ENCODE measurements at regions not wholly inside any gene's neighbourhood (a gene's known extent, or its start where the extent isn't known, plus 50 kb on each side); places are given as distances from the start of the nearest gene placed in this dataset.

DNA sequence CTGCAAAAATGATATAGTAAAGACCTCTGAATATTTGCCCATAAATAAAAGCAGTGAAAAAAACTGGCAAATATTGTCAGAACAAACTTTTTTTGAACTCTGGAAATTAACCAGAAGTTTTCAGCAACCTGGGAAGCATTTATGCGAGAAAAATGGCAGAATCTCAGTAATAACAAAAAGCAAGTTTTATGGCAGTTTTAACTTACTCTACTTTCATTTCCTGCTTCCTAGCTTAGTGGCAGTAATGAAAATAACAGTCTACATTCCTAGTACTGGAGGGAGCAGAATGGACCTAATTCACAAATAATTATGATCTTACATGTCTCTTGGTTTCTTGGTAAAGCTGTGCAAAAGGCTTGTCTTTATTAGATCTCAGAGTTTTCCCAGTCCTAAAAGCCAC is 460.1 kb downstream of the NAF1 start:
- Histone ChIP-seq H3K36me3 (ENCODE audit: control insufficient read depth in 2 of 4, insufficient read depth in 4 of 4, low read length in 3 of 4) (no peaks in the 10 kb centered on the region), H3K23ac (ENCODE audit: insufficient read length) (no peak overlapping the region), H3K79me1 (ENCODE audit: low read depth, low read length) (no peaks in the 10 kb centered on the region), H2BK20ac (ENCODE audit: low read length) (no peak overlapping the region), H3K4me3 (ENCODE audit: extremely low read depth in 1 of 4, insufficient read depth in 2 of 4, low read depth in 3 of 4, low read length in 4 of 4) (no peak overlapping the region), H2BK120ac (replicated peaks; ENCODE audit: low read depth, low read length) (no peak overlapping the region), H3K23me2 (ENCODE audit: low read depth, low read length) (no peaks in the 10 kb centered on the region), H2BK12ac (ENCODE audit: low read depth, low read length) (no peak overlapping the region), H4K91ac (replicated peaks; ENCODE audit: insufficient read length, low read length) (no peak overlapping the region), H3K4me1 (replicated peaks in 1 of 4; ENCODE audit: control insufficient read depth in 3 of 4, insufficient read depth in 4 of 4, low read length in 3 of 4) (no peaks in the 10 kb centered on the region), H4K8ac (ENCODE audit: extremely low read depth, insufficient read depth, low read length) (no peak overlapping the region), H3K9me3 (ENCODE audit: insufficient read depth in 2 of 2, low read depth in 1 of 2, low read length in 1 of 2) (peaks cover 0 to 4% of the 10 kb centered on the region in 2 experiments; a peak in 1 of 4 replicates), H2AFZ (ENCODE audit: low read length) (no peak overlapping the region), H3K9ac (replicated peaks in 1 of 4; ENCODE audit: extremely low read depth in 1 of 4, low read depth in 3 of 4, low read length in 3 of 4) (no peak overlapping the region), H4K5ac (ENCODE audit: insufficient read length, low read depth, low read length) (no peak overlapping the region), H2BK5ac (ENCODE audit: low read depth, low read length) (no peak overlapping the region), H3K79me2 (ENCODE audit: control insufficient read depth in 1 of 2, insufficient read depth in 2 of 2, low read length in 2 of 2) (no peaks in the 10 kb centered on the region), H3K14ac (ENCODE audit: insufficient read length) (no peak overlapping the region), H3K27me3 (replicated peaks in 1 of 4; ENCODE audit: control insufficient read depth in 3 of 4, extremely low read depth in 1 of 4, insufficient read depth in 3 of 4, low read length in 3 of 4) (no peaks in the 10 kb centered on the region), H4K20me1 (replicated peaks in 1 of 2; ENCODE audit: control insufficient read depth in 1 of 2, insufficient read depth in 2 of 2, low read length in 2 of 2) (no peaks in the 10 kb centered on the region), H2BK15ac (ENCODE audit: low read length) (no peak overlapping the region), H3K18ac (ENCODE audit: extremely low read depth, low read length) (no peak overlapping the region), H3K4me2 (ENCODE audit: insufficient read depth in 1 of 2, low read depth in 2 of 2, low read length in 2 of 2) (no peak overlapping the region), H2AK5ac (ENCODE audit: low read depth, low read length) (no peak overlapping the region), H3K56ac (replicated peaks; ENCODE audit: insufficient read length, low read depth, low read length) (no peak overlapping the region), H3K4ac (replicated peaks; ENCODE audit: insufficient read length, low read depth, low read length) (no peak overlapping the region), H3K27ac (ENCODE audit: low read depth, low read length) (no peak overlapping the region)
- DNase-seq (ENCODE audit: low read depth in 1 of 2, low spot score in 2 of 2) = no peak
- TF ChIP-seq TBP (IDR thresholded peaks at IDR 0.05; ENCODE audit: low read depth, low read length) (no peak), EZH2 (IDR thresholded peaks at IDR 0.05; ENCODE audit: low read depth, low read length, severe bottlenecking) (no peak), POLR2AphosphoS5 (IDR thresholded peaks at IDR 0.05; ENCODE audit: low read depth, low read length) (no peak), GABPA (IDR thresholded peaks at IDR 0.05; ENCODE audit: borderline replicate concordance, insufficient read depth, low read length) (no peak), ASH2L (IDR thresholded peaks at IDR 0.05; ENCODE audit: low read length) (no peak), SAP30 (IDR thresholded peaks at IDR 0.05; ENCODE audit: insufficient read depth, insufficient replicate concordance, low read length) (no peak), SRF (IDR thresholded peaks at IDR 0.05; ENCODE audit: low read depth, low read length) (no peak)
- TF ChIP-seq, protein P1, sequence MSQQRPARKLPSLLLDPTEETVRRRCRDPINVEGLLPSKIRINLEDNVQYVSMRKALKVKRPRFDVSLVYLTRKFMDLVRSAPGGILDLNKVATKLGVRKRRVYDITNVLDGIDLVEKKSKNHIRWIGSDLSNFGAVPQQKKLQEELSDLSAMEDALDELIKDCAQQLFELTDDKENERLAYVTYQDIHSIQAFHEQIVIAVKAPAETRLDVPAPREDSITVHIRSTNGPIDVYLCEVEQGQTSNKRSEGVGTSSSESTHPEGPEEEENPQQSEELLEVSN (IDR thresholded peaks at IDR 0.05) = no peak
- POLR2A ChIA-PET (ENCODE audit: partially characterized antibody) = no interaction called here
- 85% methylated on average over 1 of the region's 1 CpG; no CpG with 5 or more reads in 1 of the 2 experiments for WGBS, 2 experiments (ENCODE audit: extremely low coverage in 1 of 2, insufficient coverage in 1 of 2, insufficient read length in 1 of 2, insufficient replicate concordance in 2 of 2, low coverage in 1 of 2, low lambda C conversion rate in 2 of 2, missing lambda C conversion rate in 1 of 2)
- CTCF ChIA-PET (ENCODE audit: partially characterized antibody) = no interaction called here
- FAIRE-seq = no peak

All from H1 (cell line).